ENCODE measurements at regions not wholly inside any gene's neighbourhood (a gene's known extent, or its start where the extent isn't known, plus 50 kb on each side); places are given as distances from the start of the nearest gene placed in this dataset.
"Not testable (repeated sequence)": the region's sequence is repeated elsewhere in the genome, so short reads cannot be mapped to it uniquely, and the experiment has no call there.

- Histone ChIP-seq H3K27ac (ENCODE audit: low read depth, low read length) (no peak overlapping the region), H3K4me1 (ENCODE audit: control insufficient read depth in 1 of 2, insufficient read depth in 2 of 2, low read length in 2 of 2) (no peaks in the 10 kb centered on the region), H3K9ac (ENCODE audit: low read depth in 1 of 2, low read length in 2 of 2) (no peak overlapping the region)
Measured at GRCh38 chr1:30165116-30165515, 558.3 kb downstream of the MATN1 start.

GRCh38 chr1:30164693-30165092, 558.7 kb downstream of the MATN1 start:
- Histone ChIP-seq H3K4me3 (ENCODE audit: low read depth in 1 of 2, low read length in 2 of 2) (no peak overlapping the region), H3K9ac (ENCODE audit: low read depth in 1 of 2, low read length in 2 of 2) (no peak overlapping the region), H3K27ac (ENCODE audit: low read depth, low read length) (no peak overlapping the region), H3K27me3 (ENCODE audit: control insufficient read depth in 1 of 2, insufficient read depth in 2 of 2, low read length in 2 of 2) (peaks cover 3% of the 10 kb centered on the region in 2 donors), H3K9me3 (ENCODE audit: control insufficient read depth in 1 of 2, low read length in 2 of 2) (no peaks in the 10 kb centered on the region), H3K4me1 (ENCODE audit: control insufficient read depth in 1 of 2, insufficient read depth in 2 of 2, low read length in 2 of 2) (no peaks in the 10 kb centered on the region), H3K36me3 (ENCODE audit: control insufficient read depth in 1 of 2, insufficient read depth in 2 of 2, low read length in 2 of 2) (no peaks in the 10 kb centered on the region)

More at GRCh38 chr1:30165116-30165515, 558.3 kb downstream of the MATN1 start:
- Histone ChIP-seq H3K36me3 (ENCODE audit: control insufficient read depth in 1 of 2, insufficient read depth in 2 of 2, low read length in 2 of 2) (no peaks in the 10 kb centered on the region), H3K9me3 (ENCODE audit: control insufficient read depth in 1 of 2, low read length in 2 of 2) (no peaks in the 10 kb centered on the region), H3K27me3 (ENCODE audit: control insufficient read depth in 1 of 2, insufficient read depth in 2 of 2, low read length in 2 of 2) (peaks cover 3% of the 10 kb centered on the region in 2 donors), H3K4me3 (ENCODE audit: low read depth in 1 of 2, low read length in 2 of 2) (no peak overlapping the region)

- Histone ChIP-seq H3K9ac (ENCODE audit: low read depth in 1 of 2, low read length in 2 of 2) (no peak overlapping the region), H3K27me3 (ENCODE audit: control insufficient read depth in 1 of 2, insufficient read depth in 2 of 2, low read length in 2 of 2) (peaks cover 3% of the 10 kb centered on the region in 2 donors), H3K9me3 (ENCODE audit: control insufficient read depth in 1 of 2, low read length in 2 of 2) (no peaks in the 10 kb centered on the region), H3K36me3 (ENCODE audit: control insufficient read depth in 1 of 2, insufficient read depth in 2 of 2, low read length in 2 of 2) (no peaks in the 10 kb centered on the region), H3K4me3 (ENCODE audit: low read depth in 1 of 2, low read length in 2 of 2) (no peak overlapping the region), H3K4me1 (ENCODE audit: control insufficient read depth in 1 of 2, insufficient read depth in 2 of 2, low read length in 2 of 2) (no peaks in the 10 kb centered on the region), H3K27ac (ENCODE audit: low read depth, low read length) (no peak overlapping the region)
Measured at GRCh38 chr1:30162565-30162964, 560.8 kb downstream of the MATN1 start.

- Histone ChIP-seq H3K9me3 (ENCODE audit: control insufficient read depth in 1 of 2, low read length in 2 of 2) (no peaks in the 10 kb centered on the region), H3K27ac (ENCODE audit: low read depth, low read length) (no peak overlapping the region), H3K4me3 (ENCODE audit: low read depth in 1 of 2, low read length in 2 of 2) (no peak overlapping the region), H3K36me3 (ENCODE audit: control insufficient read depth in 1 of 2, insufficient read depth in 2 of 2, low read length in 2 of 2) (no peaks in the 10 kb centered on the region), H3K27me3 (ENCODE audit: control insufficient read depth in 1 of 2, insufficient read depth in 2 of 2, low read length in 2 of 2) (peaks cover 3% of the 10 kb centered on the region in 2 donors), H3K4me1 (ENCODE audit: control insufficient read depth in 1 of 2, insufficient read depth in 2 of 2, low read length in 2 of 2) (no peaks in the 10 kb centered on the region), H3K9ac (ENCODE audit: low read depth in 1 of 2, low read length in 2 of 2) (no peak overlapping the region)
Measured at GRCh38 chr1:30161953-30162352, 561.4 kb downstream of the MATN1 start.

- no peak overlapping the region for H3K4me3 ChIP-seq (ENCODE audit: low read depth in 1 of 2, low read length in 2 of 2)
- peaks cover 3% of the 10 kb centered on the region in 2 donors for H3K27me3 ChIP-seq (ENCODE audit: control insufficient read depth in 1 of 2, insufficient read depth in 2 of 2, low read length in 2 of 2)
- H3K9ac ChIP-seq (ENCODE audit: low read depth in 1 of 2, low read length in 2 of 2): no peak overlapping the region
- no peak overlapping the region for H3K27ac ChIP-seq (ENCODE audit: low read depth, low read length)
- no peaks in the 10 kb centered on the region for H3K4me1 ChIP-seq (ENCODE audit: control insufficient read depth in 1 of 2, insufficient read depth in 2 of 2, low read length in 2 of 2)
- no peaks in the 10 kb centered on the region for H3K36me3 ChIP-seq (ENCODE audit: control insufficient read depth in 1 of 2, insufficient read depth in 2 of 2, low read length in 2 of 2)
- H3K9me3 ChIP-seq (ENCODE audit: control insufficient read depth in 1 of 2, low read length in 2 of 2): no peaks in the 10 kb centered on the region
Measured at GRCh38 chr1:30160999-30161689, 562.2 kb downstream of the MATN1 start.

- no peak overlapping the region for H3K9ac ChIP-seq (ENCODE audit: low read depth in 1 of 2, low read length in 2 of 2)
- no peaks in the 10 kb centered on the region for H3K4me1 ChIP-seq (ENCODE audit: control insufficient read depth in 1 of 2, insufficient read depth in 2 of 2, low read length in 2 of 2)
- no peaks in the 10 kb centered on the region for H3K36me3 ChIP-seq (ENCODE audit: control insufficient read depth in 1 of 2, insufficient read depth in 2 of 2, low read length in 2 of 2)
- H3K27ac ChIP-seq (ENCODE audit: low read depth, low read length): no peak overlapping the region
- H3K9me3 ChIP-seq (ENCODE audit: control insufficient read depth in 1 of 2, low read length in 2 of 2): no peaks in the 10 kb centered on the region
- peaks cover 0 to 3% of the 10 kb centered on the region in 2 donors for H3K27me3 ChIP-seq (ENCODE audit: control insufficient read depth in 1 of 2, insufficient read depth in 2 of 2, low read length in 2 of 2)
- no peak overlapping the region for H3K4me3 ChIP-seq (ENCODE audit: low read depth in 1 of 2, low read length in 2 of 2)
Measured at GRCh38 chr1:30159015-30159414, 564.4 kb downstream of the MATN1 start.

- not testable (repeated sequence) for H3K36me3 ChIP-seq (ENCODE audit: control insufficient read depth in 1 of 2, insufficient read depth in 2 of 2, low read length in 2 of 2); H3K4me1 ChIP-seq (ENCODE audit: control insufficient read depth in 1 of 2, insufficient read depth in 2 of 2, low read length in 2 of 2); H3K9me3 ChIP-seq (ENCODE audit: control insufficient read depth in 1 of 2, low read length in 2 of 2); H3K27me3 ChIP-seq (ENCODE audit: control insufficient read depth in 1 of 2, insufficient read depth in 2 of 2, low read length in 2 of 2); H3K27ac ChIP-seq (ENCODE audit: low read depth, low read length); H3K9ac ChIP-seq (ENCODE audit: low read depth in 1 of 2, low read length in 2 of 2); H3K4me3 ChIP-seq (ENCODE audit: low read depth in 1 of 2, low read length in 2 of 2)
Measured at GRCh38 chr1:30155698-30156097, 567.7 kb downstream of the MATN1 start.

GRCh38 chr1:30155253-30155652, 568.1 kb downstream of the MATN1 start:
- H3K4me1 ChIP-seq (ENCODE audit: control insufficient read depth in 1 of 2, insufficient read depth in 2 of 2, low read length in 2 of 2); H3K4me3 ChIP-seq (ENCODE audit: low read depth in 1 of 2, low read length in 2 of 2); H3K36me3 ChIP-seq (ENCODE audit: control insufficient read depth in 1 of 2, insufficient read depth in 2 of 2, low read length in 2 of 2); H3K27ac ChIP-seq (ENCODE audit: low read depth, low read length); H3K9me3 ChIP-seq (ENCODE audit: control insufficient read depth in 1 of 2, low read length in 2 of 2); H3K27me3 ChIP-seq (ENCODE audit: control insufficient read depth in 1 of 2, insufficient read depth in 2 of 2, low read length in 2 of 2); H3K9ac ChIP-seq (ENCODE audit: low read depth in 1 of 2, low read length in 2 of 2): not testable (repeated sequence)

GRCh38 chr1:30153743-30154449, 569.5 kb downstream of the MATN1 start:
- H3K4me3 ChIP-seq (ENCODE audit: low read depth in 1 of 2, low read length in 2 of 2): no peak overlapping the region
- no peaks in the 10 kb centered on the region for H3K27me3 ChIP-seq (ENCODE audit: control insufficient read depth in 1 of 2, insufficient read depth in 2 of 2, low read length in 2 of 2)
- no peak overlapping the region for H3K9ac ChIP-seq (ENCODE audit: low read depth in 1 of 2, low read length in 2 of 2)
- H3K27ac ChIP-seq (ENCODE audit: low read depth, low read length): no peak overlapping the region
- no peaks in the 10 kb centered on the region for H3K36me3 ChIP-seq (ENCODE audit: control insufficient read depth in 1 of 2, insufficient read depth in 2 of 2, low read length in 2 of 2)
- no peaks in the 10 kb centered on the region for H3K9me3 ChIP-seq (ENCODE audit: control insufficient read depth in 1 of 2, low read length in 2 of 2)
- no peaks in the 10 kb centered on the region for H3K4me1 ChIP-seq (ENCODE audit: control insufficient read depth in 1 of 2, insufficient read depth in 2 of 2, low read length in 2 of 2)

- no peaks in the 10 kb centered on the region for H3K36me3 ChIP-seq (ENCODE audit: control insufficient read depth in 1 of 2, insufficient read depth in 2 of 2, low read length in 2 of 2)
Measured at GRCh38 chr1:30151826-30152225, 571.6 kb downstream of the MATN1 start.

More at GRCh38 chr1:30151826-30152225, 571.6 kb downstream of the MATN1 start:
- Histone ChIP-seq H3K4me3 (ENCODE audit: low read depth in 1 of 2, low read length in 2 of 2) (no peak overlapping the region), H3K9ac (ENCODE audit: low read depth in 1 of 2, low read length in 2 of 2) (no peak overlapping the region), H3K27ac (ENCODE audit: low read depth, low read length) (no peak overlapping the region), H3K27me3 (ENCODE audit: control insufficient read depth in 1 of 2, insufficient read depth in 2 of 2, low read length in 2 of 2) (no peaks in the 10 kb centered on the region), H3K9me3 (ENCODE audit: control insufficient read depth in 1 of 2, low read length in 2 of 2) (no peaks in the 10 kb centered on the region), H3K4me1 (ENCODE audit: control insufficient read depth in 1 of 2, insufficient read depth in 2 of 2, low read length in 2 of 2) (no peaks in the 10 kb centered on the region)

All from duodenal mucosa (tissue), 2 donors.